Cerebellar nuclear complex (tissue), 1 donor: ENCODE measurements at regions not wholly inside any gene's neighbourhood (a gene's known extent, or its start where the extent isn't known, plus 50 kb on each side); places are given as distances from the start of the nearest gene placed in this dataset.
"Not testable (repeated sequence)": the region's sequence is repeated elsewhere in the genome, so short reads cannot be mapped to it uniquely, and the experiment has no call there.

Source experiments
- DNase-seq, 2 experiments: peaks; one replicate each; lab custom pipeline; 2025; lab: John Stamatoyannopoulos, UW

- no peak for DNase-seq
Measured at GRCh38 chrX:45818913-45819312, 618.2 kb upstream of the DIPK2B start.

- DNase-seq, result no peak
Measured at GRCh38 chrX:45815441-45815840, 614.8 kb upstream of the DIPK2B start.

- no peak for DNase-seq
Measured at GRCh38 chrX:45811326-45811725, 610.6 kb upstream of the DIPK2B start.

DNA sequence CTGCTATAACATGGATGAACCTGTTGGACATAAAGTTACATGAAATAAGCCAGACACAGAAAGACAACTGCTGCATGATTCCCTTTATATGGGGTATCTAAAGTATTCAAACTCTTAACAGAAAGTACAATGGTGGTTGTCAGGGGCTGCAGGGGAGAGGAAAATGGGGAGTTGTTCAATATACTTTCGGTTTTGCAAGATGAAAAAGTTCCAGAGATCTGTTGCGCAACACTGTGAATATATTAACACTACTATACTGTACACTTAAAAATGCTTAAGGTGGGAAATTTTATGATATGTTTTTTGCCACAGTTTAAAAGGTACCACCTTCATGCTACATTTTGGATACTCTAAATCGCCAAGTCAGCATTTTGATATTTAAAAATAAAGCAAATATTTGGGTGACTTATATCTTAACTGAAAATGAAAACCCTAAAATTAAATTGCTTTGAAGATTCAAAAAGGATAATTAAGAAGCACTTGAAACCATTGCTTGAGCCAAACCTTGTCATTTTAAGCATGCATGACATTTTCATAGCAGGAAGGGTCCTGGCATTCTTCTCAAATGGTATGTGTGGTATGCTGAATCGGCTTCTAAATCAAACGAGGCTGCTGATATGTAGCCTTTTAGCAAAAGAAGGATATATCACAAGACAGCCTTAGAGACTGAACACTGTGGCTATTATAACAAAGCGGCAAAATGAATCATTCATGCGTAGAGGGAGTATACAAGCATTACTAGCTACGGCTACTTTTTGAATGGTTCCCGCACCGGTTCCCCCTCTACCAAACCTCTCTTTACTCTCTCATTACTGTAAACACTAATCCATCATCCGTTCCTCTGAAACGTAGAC, 607.1 kb upstream of the DIPK2B start:
- no peak for DNase-seq

GRCh38 chrX:45806410-45807121, 605.9 kb upstream of the DIPK2B start:
- DNase-seq, result no peak

DNA sequence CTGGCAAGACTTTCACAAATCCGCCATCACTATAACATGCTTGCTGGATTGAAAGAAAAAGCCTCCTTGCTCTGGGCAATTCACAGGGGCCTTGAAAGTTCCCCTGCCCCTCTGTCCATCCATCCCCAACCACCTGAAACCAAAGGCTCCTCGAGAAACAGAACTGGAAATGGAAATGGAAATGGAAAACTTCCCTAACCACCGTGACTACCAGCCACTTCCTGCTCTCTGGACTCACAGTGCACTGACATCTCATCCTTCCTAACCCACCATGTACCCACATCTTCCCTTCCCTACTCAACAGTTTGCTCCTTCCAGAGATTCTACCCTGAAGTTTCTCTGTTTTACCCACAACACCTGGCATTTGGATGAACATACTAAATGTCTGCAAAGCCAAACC, 603.6 kb upstream of the DIPK2B start:
- no peak for DNase-seq

DNA sequence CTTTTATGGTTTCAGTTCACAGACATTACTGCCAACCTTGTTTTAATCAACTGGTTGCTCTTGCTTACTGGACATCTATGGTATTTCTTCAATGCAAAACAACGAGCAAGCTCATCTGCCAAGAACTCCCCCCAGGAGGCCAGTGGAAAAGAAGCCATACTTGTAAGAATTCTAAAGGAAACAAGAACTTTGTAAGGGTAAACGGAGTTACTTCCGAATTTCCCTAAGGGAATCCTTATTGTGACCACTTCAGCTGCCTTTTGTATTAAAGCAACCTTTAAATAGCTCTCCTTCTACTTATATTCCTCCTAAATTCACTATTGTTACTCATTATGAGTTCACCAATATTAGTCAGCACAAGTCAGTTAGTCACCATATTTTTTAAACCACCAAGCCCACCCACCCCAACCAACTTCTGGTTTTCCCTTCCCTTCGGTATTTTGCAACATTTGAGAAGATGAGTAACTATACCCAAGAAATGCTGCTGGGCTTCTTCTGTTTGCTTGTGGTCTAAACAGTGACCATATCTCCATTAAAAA, 602.8 kb upstream of the DIPK2B start:
- no peak for DNase-seq

DNA sequence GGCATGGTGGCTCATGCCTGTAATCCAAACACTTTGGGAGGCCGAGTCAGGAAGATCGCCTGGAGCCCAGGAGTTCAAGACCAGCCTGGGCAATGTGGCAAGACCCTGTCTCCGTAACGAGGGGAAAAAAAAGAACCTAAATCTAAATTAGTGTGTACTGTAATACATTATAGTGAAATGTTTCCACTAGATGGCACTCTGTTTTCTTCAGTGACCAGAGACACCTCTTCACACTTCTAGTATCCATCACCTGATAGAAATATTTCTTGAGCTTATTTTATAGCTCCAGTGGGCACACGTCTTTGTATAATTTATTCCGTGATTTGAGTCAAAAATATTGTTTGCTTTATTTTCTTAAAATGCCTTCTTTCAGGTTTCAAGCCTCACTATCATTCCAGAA, 600.9 kb upstream of the DIPK2B start:
- no peak for DNase-seq

DNA sequence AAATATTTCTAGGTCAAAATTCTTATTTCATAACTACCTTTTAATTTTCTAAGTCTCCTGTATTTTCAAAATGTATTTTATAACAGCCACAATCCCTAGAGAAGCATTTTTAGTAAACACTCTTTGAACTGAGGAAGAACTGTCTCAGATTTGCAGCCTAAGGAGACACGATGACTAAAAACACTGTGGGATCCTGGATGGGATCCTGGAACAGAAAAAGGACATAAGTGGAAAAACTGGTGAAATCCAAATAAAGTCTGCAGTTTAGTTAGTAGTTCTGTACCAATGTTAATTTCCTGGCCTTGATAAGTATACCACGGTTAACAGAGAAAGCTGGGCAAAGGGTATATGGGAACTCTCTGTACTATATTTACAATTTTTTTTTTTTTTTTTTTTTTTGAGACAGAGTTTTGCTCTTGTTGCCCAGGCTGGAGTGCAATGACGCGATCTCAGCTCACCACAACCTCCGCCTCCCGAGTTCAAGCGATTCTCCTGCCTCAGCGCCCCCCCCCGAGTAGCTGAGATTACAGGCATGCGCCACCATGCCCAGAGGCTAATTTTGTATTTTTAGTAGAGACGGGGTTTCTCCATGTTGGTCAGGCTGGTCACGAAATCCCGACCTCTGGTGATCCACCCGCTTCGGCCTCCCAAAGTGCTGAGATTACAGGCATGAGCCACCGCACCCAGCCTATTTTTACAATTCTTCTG, 600.2 kb upstream of the DIPK2B start:
- DNase-seq, result not testable (repeated sequence)

GRCh38 chrX:45799576-45799975, 598.9 kb upstream of the DIPK2B start:
- no peak for DNase-seq

DNA sequence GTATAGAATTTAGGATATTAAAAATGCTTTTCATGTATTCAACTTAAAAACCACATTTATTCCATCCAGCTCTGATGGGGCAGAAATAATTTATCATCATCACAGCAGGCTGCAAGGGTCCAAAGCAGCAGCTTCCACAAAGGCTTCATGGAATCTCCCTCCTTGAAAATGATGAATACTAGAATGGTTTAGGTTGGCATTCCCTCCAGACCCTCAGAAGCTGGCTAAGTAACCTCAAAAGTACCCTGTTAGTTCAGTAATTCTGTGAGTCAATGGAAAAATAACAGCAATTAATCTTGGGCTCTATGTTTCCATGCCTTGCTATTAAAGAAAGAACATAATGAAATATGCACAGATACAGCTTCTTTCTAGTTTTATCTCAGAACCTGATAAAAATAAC, 594.9 kb upstream of the DIPK2B start:
- DNase-seq, result no peak

DNA sequence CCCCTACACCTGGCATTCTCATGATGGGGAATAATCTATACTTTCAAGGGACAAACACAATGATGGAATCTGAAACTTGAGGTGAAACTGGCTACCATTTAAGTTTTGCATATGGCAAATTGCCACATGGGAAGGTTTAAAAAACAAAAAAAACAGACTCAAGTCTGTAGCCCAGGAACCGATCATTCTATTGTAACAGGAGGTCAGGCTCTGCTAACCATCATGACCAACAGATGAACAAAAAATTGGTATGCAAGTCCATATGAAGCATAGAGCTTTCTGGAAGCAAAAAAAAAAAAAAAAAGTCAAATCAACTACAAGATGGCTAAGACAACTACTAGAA, 594.3 kb upstream of the DIPK2B start:
- DNase-seq, result no peak

DNA sequence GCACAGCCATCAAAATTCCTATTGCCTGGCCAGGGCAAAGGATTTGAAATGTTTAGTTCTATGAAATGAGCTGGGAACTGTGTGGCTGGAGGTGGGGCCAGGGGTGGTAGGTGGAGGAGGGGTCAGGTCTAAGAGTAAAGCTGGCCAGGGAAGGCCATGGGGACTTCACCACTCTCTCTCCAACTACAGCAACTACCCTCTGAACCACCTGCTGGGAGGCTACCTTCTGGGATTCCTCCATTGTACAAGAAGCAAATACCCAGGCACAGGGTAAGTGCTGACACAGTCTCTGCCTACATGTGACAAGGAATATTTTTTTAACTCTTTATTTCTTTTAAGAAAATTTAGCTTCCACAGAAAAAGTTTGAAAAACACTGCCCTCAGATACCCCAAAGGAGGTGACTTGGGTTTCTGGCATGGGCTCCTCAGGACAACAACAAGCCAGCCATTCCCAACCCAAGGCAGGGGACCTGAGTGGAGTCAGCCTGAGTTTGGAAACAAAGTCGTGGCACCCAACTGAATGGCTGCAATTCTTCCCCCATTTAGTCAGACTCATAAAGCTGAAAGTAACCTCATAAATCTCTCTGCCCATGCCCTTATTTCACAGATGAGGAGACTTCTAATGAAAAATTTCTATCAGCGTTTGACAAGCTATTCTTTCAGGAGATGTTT, 593.8 kb upstream of the DIPK2B start:
- no peak for DNase-seq

- DNase-seq, result no peak
Measured at GRCh38 chrX:45788941-45789348, 588.3 kb upstream of the DIPK2B start.

- DNase-seq, result no peak
Measured at GRCh38 chrX:45788315-45788714, 587.6 kb upstream of the DIPK2B start.

GRCh38 chrX:45784590-45784989, 583.9 kb upstream of the DIPK2B start:
- DNase-seq, result no peak

DNA sequence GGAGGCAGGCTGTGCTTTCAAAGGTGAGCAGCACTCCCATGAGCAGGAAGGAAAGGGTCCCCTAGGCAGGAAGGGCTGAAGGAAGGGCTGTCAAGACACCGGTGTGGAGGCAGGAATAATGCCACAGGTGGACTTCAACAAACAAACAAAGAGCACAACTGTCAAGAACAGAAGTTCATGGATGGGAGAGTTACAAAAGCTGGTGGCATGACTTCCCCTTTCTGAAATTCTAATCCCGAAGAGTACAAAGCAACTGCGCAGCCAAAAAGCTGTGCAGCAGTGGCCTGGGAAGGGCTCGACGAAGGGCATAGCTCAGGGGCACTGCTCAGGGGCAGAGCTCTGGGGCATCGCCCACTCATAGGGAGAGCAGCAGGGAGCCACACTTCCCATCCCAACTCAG, 582.3 kb upstream of the DIPK2B start:
- DNase-seq, result no peak

- DNase-seq, result no peak
Measured at GRCh38 chrX:45781901-45782553, 581.4 kb upstream of the DIPK2B start.

DNA sequence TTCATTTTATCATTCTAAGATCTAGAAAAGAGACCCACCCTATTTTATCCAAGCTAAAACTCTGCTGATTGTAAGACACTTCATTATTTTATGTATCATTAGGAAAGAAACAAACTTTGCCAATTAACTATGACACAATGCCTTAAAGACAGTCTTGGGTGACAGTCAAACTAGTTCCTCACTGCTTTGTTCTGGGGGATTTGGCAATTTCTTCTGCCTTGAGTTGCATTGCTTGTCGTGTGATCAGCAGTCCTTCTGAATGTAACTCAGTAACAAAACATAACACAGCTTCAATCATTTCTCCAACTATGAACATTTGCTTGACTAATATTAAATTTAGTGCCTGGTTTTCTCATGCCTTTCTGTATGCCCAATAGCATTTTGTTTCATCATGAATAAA, 577.9 kb upstream of the DIPK2B start:
- no peak for DNase-seq

DNA sequence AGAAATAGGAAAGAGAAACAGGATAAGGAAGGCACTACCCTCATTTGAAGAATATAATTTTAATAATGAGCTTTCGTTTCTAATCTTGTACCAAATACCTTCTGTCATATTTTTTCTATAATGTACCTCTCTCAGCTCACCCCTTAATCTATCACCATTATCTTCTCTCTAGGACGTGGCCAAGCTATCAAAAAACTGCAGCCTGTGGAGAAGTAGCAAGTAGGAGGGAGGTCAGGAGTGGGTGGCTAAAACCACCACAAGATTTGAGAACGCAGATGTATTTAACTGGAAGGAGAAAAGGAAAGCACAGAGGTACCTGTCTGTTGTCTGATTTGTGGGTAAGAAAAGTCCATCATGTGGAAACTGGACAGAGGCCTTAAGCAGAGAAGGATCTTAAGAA, 576.7 kb upstream of the DIPK2B start:
- DNase-seq, result no peak

DNA sequence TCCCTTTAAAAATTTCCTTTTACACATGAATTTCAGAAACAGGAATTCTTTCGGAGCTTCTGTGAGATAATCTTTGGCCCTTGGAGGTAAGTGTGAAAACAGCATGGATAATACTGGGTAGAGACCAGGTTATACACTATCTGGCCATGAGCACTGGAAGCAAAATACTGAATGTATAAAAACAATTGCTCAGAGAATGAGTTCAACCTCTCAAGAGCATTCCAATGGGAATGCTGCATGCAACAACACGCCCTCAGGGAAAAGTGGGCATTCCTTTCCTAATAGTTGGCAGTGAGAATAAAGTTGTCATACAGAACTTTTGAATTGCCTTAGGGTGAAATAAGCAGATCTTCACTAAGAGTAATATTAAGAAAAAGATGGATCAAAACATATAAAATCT, 574.8 kb upstream of the DIPK2B start:
- no peak for DNase-seq

DNA sequence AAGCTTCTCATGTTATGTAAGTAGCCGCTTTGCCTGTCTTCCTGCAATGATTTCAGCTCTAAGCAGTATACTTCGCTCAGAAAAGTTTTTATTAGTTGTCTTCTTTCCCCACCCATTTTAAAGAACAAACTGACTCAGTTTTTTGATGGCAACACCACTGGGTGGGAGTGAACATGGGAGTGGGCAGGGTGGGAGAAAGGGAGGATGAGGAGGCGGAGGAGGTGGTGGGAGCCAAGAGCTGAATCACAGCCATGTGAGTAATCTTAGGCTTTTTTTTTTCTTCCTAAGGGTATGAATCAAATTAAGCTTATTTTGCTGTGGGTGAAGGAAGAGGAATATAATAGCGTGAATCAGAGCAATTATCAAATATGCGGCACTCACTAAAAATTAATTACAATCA, 574.3 kb upstream of the DIPK2B start:
- no peak for DNase-seq
